Spinal cord (tissue), 9 donors: ENCODE measurements at regions not wholly inside any gene's neighbourhood (a gene's known extent, or its start where the extent isn't known, plus 50 kb on each side); places are given as distances from the start of the nearest gene placed in this dataset.

Source experiments
- DNase-seq, 6 donors: peaks; one replicate each; pipeline versions ENCODE4 v3.0.0 to v3.0.0-alpha.2; 2013 to 2015; ENCODE audit warnings: low spot score in 6 of 6, low read depth in 4 of 6
- H3K27ac ChIP-seq: one replicate; pipeline ENCODE4 v1.5.1; 2013; ENCODE audit warnings: low read depth, low read length, control low read depth
- H3K27me3 ChIP-seq: one replicate; pipeline ENCODE4 v1.6.1; 2013; ENCODE audit warnings: low read length; ENCODE audit not compliant: control insufficient read depth, insufficient read depth
- H3K36me3 ChIP-seq: one replicate; pipeline ENCODE4 v1.6.1; 2013; ENCODE audit warnings: low read length; ENCODE audit not compliant: control insufficient read depth, insufficient read depth
- H3K4me1 ChIP-seq: one replicate; pipeline ENCODE4 v1.6.1; 2013; ENCODE audit warnings: low read length; ENCODE audit not compliant: control insufficient read depth, insufficient read depth
- H3K4me3 ChIP-seq: one replicate; pipeline ENCODE4 v1.5.1; 2013; ENCODE audit warnings: low read depth, low read length, control low read depth
- H3K9me3 ChIP-seq: one replicate; pipeline ENCODE4 v1.6.1; 2013; ENCODE audit warnings: low read length; ENCODE audit not compliant: control insufficient read depth, insufficient read depth
- WGBS: methylation state at CpG from one replicate; pipeline ENCODE4 v1.1.5; 2013; ENCODE audit warnings: missing lambda C conversion rate; ENCODE audit not compliant: insufficient coverage; 5-methylcytosine and 5-hydroxymethylcytosine counted together
- donor health status: healthy.

DNA sequence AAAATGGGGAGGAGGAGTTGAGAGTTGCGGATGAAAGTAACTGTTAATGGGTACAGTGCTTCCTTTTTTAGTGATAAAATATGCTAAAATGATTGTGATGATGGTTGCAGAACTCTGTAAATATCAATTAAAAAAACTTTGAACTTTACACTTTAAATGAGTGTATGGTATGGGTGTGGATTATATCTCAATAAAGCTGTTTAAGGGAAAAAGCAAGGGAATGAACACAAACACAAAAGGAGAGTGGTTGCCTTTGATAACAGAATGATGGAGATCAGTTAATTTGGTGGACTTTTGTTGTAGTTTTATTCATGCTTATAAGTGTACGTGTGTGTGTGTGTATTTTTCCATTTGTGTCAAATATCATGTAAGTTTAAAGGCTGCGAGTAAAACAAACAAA, 186.1 kb downstream of the ZNF608 start:
- H3K27me3 ChIP-seq = no peaks in the 10 kb centered on the region
- no peak overlapping the region for H3K27ac ChIP-seq
- WGBS = no CpG with 5 or more reads among the region's 3 CpGs
- DNase-seq = no peak
- H3K36me3 ChIP-seq = no peaks in the 10 kb centered on the region
- no peaks in the 10 kb centered on the region for H3K4me1 ChIP-seq
- no peak overlapping the region for H3K4me3 ChIP-seq
- no peaks in the 10 kb centered on the region for H3K9me3 ChIP-seq

DNA sequence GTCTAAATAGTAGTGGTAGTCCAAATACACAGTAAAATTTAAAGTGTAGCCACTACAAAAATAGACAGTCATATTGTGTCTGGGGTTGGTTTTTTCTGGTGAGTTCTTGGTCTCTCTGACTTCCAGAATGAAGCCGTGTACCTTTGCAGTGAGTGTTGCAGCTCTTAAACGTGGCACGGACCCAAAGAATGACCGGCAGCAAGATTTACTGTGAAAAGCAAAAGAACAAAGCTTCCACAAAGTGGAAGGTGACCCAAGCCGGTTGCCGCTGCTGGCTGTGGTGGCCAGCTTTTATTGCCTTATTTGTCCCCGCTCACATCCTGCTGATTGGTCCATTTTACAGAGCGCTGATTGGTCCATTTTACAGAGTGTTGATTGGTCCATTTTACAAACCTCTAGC, 188.7 kb downstream of the ZNF608 start:
- Histone ChIP-seq H3K9me3 (no peaks in the 10 kb centered on the region), H3K4me1 (no peaks in the 10 kb centered on the region), H3K27ac (no peak overlapping the region), H3K4me3 (no peak overlapping the region), H3K36me3 (no peaks in the 10 kb centered on the region), H3K27me3 (no peaks in the 10 kb centered on the region)
- no peak for DNase-seq
- WGBS = 83% methylated on average over 8 of the region's 8 CpGs

- Histone ChIP-seq H3K4me3 (no peak overlapping the region), H3K36me3 (no peaks in the 10 kb centered on the region), H3K27ac (no peak overlapping the region), H3K27me3 (no peaks in the 10 kb centered on the region), H3K4me1 (no peaks in the 10 kb centered on the region), H3K9me3 (no peaks in the 10 kb centered on the region)
- DNase-seq = peak in 1 of 6 donors; percentile 33
- 52% methylated on average over 2 of the region's 2 CpGs for WGBS
Observed at GRCh38 chr5:124554746-124555578, 191.5 kb downstream of the ZNF608 start.

- 100% methylated on average over 1 of the region's 2 CpGs for WGBS
- DNase-seq = no peak
- Histone ChIP-seq H3K4me3 (no peak overlapping the region), H3K36me3 (no peaks in the 10 kb centered on the region), H3K27ac (no peak overlapping the region), H3K4me1 (no peaks in the 10 kb centered on the region), H3K27me3 (no peaks in the 10 kb centered on the region), H3K9me3 (no peaks in the 10 kb centered on the region)
Observed at GRCh38 chr5:124553911-124554310, 192.5 kb downstream of the ZNF608 start.

DNA sequence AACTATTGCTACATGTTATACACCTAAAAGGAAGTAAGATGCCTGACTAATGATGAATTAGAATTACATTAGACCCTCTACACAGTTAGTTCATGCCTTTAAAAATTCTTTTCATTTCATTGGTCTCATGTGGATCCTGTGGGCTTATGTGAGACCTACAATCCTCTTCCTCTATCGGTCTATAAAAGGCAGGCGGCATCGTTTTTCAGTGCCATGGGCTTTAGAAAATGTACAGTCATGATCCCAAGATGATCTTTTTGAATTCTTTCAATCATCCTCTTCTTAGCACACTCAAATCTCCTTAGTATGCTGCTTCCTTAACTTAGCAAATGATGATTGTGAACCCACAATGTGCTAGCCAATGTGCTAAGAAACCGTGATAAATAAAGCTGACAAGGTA, 193.9 kb downstream of the ZNF608 start:
- WGBS = 94% methylated on average over 3 of the region's 4 CpGs
- Histone ChIP-seq H3K27ac (no peak overlapping the region), H3K4me3 (no peak overlapping the region), H3K36me3 (no peaks in the 10 kb centered on the region), H3K27me3 (no peaks in the 10 kb centered on the region), H3K9me3 (no peaks in the 10 kb centered on the region), H3K4me1 (no peaks in the 10 kb centered on the region)
- DNase-seq = no peak

DNA sequence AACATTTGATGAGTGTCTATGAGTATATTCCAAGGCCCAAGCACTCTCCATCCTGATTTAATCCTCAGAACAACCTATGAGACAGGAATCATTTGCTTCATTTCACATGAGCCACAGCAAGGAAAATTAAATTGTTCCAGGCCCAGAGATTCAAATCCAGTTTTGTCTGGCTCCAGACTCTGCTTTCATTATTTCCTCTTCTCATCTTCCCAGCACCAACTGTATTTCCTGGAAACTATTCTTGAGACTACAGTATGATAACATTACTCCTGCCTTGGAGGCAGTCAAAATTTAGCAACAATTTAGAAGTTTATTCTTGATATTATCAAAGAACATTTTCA, 194.5 kb downstream of the ZNF608 start:
- Histone ChIP-seq H3K27me3 (no peaks in the 10 kb centered on the region), H3K9me3 (no peaks in the 10 kb centered on the region), H3K4me3 (no peak overlapping the region), H3K36me3 (no peaks in the 10 kb centered on the region), H3K27ac (no peak overlapping the region), H3K4me1 (no peaks in the 10 kb centered on the region)
- peak in 1 of 6 donors; percentile 10 for DNase-seq

DNA sequence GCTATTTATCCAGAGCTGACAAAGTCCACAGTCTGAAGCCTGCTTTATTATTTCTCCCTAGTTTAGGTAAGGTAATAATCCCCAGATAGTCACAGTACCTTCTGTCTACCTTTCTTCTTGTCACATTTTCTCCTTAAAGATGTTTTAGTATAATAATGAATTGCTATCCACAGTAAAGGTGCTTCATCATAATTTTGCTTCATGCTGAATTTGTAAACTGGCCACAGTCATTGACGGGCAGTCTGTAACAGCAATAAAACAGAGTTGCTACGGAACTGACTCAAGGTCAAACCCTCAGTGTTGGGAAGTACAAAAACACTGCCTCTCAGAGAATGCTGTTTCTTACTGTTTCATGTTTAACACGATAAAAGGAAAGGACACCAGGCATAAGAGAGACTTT, 195.7 kb downstream of the ZNF608 start:
- H3K27me3 ChIP-seq = no peaks in the 10 kb centered on the region
- DNase-seq = peak in 2 of 6 donors; percentile 8 to 14
- no peaks in the 10 kb centered on the region for H3K36me3 ChIP-seq
- H3K4me3 ChIP-seq = no peak overlapping the region
- 21% methylated on average over 2 of the region's 3 CpGs for WGBS
- H3K27ac ChIP-seq = no peak overlapping the region
- H3K9me3 ChIP-seq = no peaks in the 10 kb centered on the region
- no peaks in the 10 kb centered on the region for H3K4me1 ChIP-seq

- H3K27me3 ChIP-seq = no peaks in the 10 kb centered on the region
- no CpG with 5 or more reads among the region's 4 CpGs for WGBS
- peak in 1 of 6 donors; percentile 64 for DNase-seq
- no peaks in the 10 kb centered on the region for H3K9me3 ChIP-seq
- no peaks in the 10 kb centered on the region for H3K4me1 ChIP-seq
- no peak overlapping the region for H3K27ac ChIP-seq
- H3K4me3 ChIP-seq = no peak overlapping the region
- H3K36me3 ChIP-seq = no peaks in the 10 kb centered on the region
Observed at GRCh38 chr5:124549891-124550436, 196.5 kb downstream of the ZNF608 start.

DNA sequence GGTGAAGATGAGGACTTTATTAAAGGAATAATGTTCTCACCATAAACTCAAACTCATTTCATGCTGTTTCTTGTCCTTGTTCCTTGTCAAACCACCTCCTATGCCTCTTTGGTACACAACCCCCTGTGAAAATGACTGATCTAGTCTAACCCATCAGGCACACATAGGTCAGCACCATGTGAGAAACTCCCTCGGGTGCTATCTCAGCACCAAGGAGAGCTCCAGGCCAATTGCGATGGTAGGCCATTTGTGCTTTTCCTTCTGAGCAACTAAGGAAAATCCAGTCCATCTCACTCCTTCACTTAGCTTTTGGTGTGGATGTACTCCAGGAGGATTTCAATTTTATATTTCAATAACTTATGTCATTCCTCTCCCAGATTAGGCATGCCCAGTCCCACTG, 199.8 kb downstream of the ZNF608 start:
- H3K4me3 ChIP-seq = no peak overlapping the region

GRCh38 chr5:124544366-124545055, 201.9 kb downstream of the ZNF608 start:
- Histone ChIP-seq H3K36me3 (no peaks in the 10 kb centered on the region), H3K4me3 (no peak overlapping the region), H3K4me1 (no peaks in the 10 kb centered on the region), H3K27me3 (no peaks in the 10 kb centered on the region), H3K27ac (no peak overlapping the region), H3K9me3 (no peaks in the 10 kb centered on the region)
- no peak for DNase-seq
- WGBS = 95% methylated on average over 2 of the region's 2 CpGs

More for the DNA sequence above, 199.8 kb downstream of the ZNF608 start:
- no peaks in the 10 kb centered on the region for H3K27me3 ChIP-seq
- WGBS = 76% methylated on average over 2 of the region's 2 CpGs
- H3K9me3 ChIP-seq = no peaks in the 10 kb centered on the region
- no peak overlapping the region for H3K27ac ChIP-seq
- DNase-seq = no peak
- no peaks in the 10 kb centered on the region for H3K4me1 ChIP-seq
- H3K36me3 ChIP-seq = no peaks in the 10 kb centered on the region
